ENCODE measurements at regions not wholly inside any gene's neighbourhood (a gene's known extent, or its start where the extent isn't known, plus 50 kb on each side); places are given as distances from the start of the nearest gene placed in this dataset.

DNA sequence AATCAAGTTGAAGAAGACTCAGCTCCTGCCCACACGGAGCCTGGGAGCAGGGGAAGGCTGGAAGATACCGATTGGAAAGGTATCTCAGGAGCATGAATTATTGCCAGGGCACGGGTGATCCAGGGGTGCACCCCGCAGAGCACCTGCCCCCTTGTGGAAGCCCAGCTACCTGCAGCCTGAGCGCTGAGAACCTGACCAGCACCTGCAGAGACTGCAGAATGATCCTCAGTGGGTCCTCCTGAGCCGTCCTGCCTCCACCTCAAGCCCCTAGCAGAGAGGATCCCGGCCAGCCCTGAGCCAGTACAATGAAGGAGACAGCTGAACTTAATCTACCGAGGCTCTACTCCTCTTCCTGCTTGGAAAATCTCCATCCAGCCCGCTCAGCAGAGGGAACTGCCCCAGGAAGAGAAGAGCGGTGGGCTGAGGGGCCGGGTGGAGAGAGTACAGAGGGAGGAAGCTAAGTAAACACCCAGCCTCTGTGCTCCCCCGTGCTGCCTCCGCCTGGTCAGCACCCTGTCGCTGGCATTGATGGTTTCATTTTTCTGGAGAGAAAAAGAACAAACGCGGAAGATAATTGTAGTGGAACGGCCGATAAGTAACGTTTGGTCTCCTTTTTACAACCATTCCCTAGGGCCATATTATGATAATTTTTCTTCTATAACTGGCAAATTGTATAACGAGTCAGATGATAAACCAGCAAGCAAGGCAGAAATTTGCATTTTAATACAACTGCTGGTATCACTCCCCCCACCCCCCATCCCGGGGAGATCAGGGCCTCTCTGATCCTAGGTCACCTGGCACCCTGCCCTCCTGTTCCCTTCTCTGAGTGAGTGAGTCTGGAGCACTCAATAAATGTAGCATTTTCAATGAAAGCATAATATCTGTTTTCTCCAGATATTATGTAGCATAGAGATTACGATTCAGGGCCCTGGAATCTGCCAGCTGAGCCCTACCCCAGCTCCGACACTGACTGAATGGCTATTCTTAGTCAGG is 204.5 kb upstream of the RPL38 start:
- TF ChIP-seq EZH2 (IDR thresholded peaks at IDR 0.05; ENCODE audit: borderline replicate concordance, low read length), result no peak
- TF ChIP-seq, protein P1, sequence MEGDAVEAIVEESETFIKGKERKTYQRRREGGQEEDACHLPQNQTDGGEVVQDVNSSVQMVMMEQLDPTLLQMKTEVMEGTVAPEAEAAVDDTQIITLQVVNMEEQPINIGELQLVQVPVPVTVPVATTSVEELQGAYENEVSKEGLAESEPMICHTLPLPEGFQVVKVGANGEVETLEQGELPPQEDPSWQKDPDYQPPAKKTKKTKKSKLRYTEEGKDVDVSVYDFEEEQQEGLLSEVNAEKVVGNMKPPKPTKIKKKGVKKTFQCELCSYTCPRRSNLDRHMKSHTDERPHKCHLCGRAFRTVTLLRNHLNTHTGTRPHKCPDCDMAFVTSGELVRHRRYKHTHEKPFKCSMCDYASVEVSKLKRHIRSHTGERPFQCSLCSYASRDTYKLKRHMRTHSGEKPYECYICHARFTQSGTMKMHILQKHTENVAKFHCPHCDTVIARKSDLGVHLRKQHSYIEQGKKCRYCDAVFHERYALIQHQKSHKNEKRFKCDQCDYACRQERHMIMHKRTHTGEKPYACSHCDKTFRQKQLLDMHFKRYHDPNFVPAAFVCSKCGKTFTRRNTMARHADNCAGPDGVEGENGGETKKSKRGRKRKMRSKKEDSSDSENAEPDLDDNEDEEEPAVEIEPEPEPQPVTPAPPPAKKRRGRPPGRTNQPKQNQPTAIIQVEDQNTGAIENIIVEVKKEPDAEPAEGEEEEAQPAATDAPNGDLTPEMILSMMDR (IDR thresholded peaks at IDR 0.05; ENCODE audit: low read length), result peak; percentile 78

Data from OCI-LY1 (cell line).